ENCODE measurements at regions not wholly inside any gene's neighbourhood (a gene's known extent, or its start where the extent isn't known, plus 50 kb on each side); places are given as distances from the start of the nearest gene placed in this dataset.

GRCh38 chr18:49681387-49681786, 119.5 kb downstream of the LIPG start:
- TF ChIP-seq CTCF (IDR thresholded peaks at IDR 0.05; ENCODE audit: borderline replicate concordance, extremely low read depth, low read length, poor library complexity, severe bottlenecking) (no peak), EZH2 (IDR thresholded peaks at IDR 0.05; ENCODE audit: borderline replicate concordance, low read depth, low read length, severe bottlenecking) (no peak)
- Histone ChIP-seq H2AFZ (ENCODE audit: low read depth, low read length) (no peak overlapping the region), H3K27ac (ENCODE audit: low read length) (no peak overlapping the region), H3K4me1 (ENCODE audit: insufficient read depth, low read length) (no peaks in the 10 kb centered on the region), H3K4me3 (ENCODE audit: low read depth in 1 of 2, low read length in 2 of 2) (no peak overlapping the region), H3K79me2 (ENCODE audit: insufficient read depth, low read length) (no peaks in the 10 kb centered on the region), H3K27me3 (ENCODE audit: insufficient read depth, low read length, poor library complexity) (peaks cover 3% of the 10 kb centered on the region), H3K36me3 (ENCODE audit: insufficient read depth, low read length) (no peaks in the 10 kb centered on the region), H4K20me1 (ENCODE audit: insufficient read depth, low read length) (no peaks in the 10 kb centered on the region), H3K9me3 (ENCODE audit: insufficient read depth, low read length, severe bottlenecking) (no peaks in the 10 kb centered on the region), H3K4me2 (ENCODE audit: insufficient read depth, low read length) (no peak overlapping the region), H3K9ac (ENCODE audit: low read depth, low read length) (no peak overlapping the region)
- DNase-seq (no peak), ATAC-seq (ENCODE audit: insufficient read depth, low read depth) (no peak)

GRCh38 chr18:49678440-49678839, 116.6 kb downstream of the LIPG start:
- Histone ChIP-seq H3K9ac (ENCODE audit: low read depth, low read length) (no peak overlapping the region), H2AFZ (ENCODE audit: low read depth, low read length) (no peak overlapping the region), H3K4me1 (ENCODE audit: insufficient read depth, low read length) (no peaks in the 10 kb centered on the region), H3K27ac (ENCODE audit: low read length) (no peak overlapping the region), H3K79me2 (ENCODE audit: insufficient read depth, low read length) (no peaks in the 10 kb centered on the region), H3K4me2 (ENCODE audit: insufficient read depth, low read length) (no peak overlapping the region), H4K20me1 (ENCODE audit: insufficient read depth, low read length) (no peaks in the 10 kb centered on the region), H3K9me3 (ENCODE audit: insufficient read depth, low read length, severe bottlenecking) (no peaks in the 10 kb centered on the region), H3K4me3 (ENCODE audit: low read depth in 1 of 2, low read length in 2 of 2) (no peak overlapping the region), H3K36me3 (ENCODE audit: insufficient read depth, low read length) (no peaks in the 10 kb centered on the region), H3K27me3 (ENCODE audit: insufficient read depth, low read length, poor library complexity) (peaks cover 14% of the 10 kb centered on the region)
- TF ChIP-seq CTCF (IDR thresholded peaks at IDR 0.05; ENCODE audit: borderline replicate concordance, extremely low read depth, low read length, poor library complexity, severe bottlenecking), result no peak
- no peak for TF ChIP-seq EZH2 (IDR thresholded peaks at IDR 0.05; ENCODE audit: borderline replicate concordance, low read depth, low read length, severe bottlenecking)
- DNase-seq (no peak), ATAC-seq (ENCODE audit: insufficient read depth, low read depth) (no peak)

- no peak overlapping the region for H3K4me2 ChIP-seq (ENCODE audit: insufficient read depth, low read length)
- H3K27me3 ChIP-seq (ENCODE audit: insufficient read depth, low read length, poor library complexity), result peaks cover 14% of the 10 kb centered on the region
- H3K9me3 ChIP-seq (ENCODE audit: insufficient read depth, low read length, severe bottlenecking), result no peaks in the 10 kb centered on the region
- H3K79me2 ChIP-seq (ENCODE audit: insufficient read depth, low read length), result no peaks in the 10 kb centered on the region
- H4K20me1 ChIP-seq (ENCODE audit: insufficient read depth, low read length), result no peaks in the 10 kb centered on the region
- H3K9ac ChIP-seq (ENCODE audit: low read depth, low read length), result no peak overlapping the region
- ATAC-seq (ENCODE audit: insufficient read depth, low read depth), result no peak
- no peak for DNase-seq
- H3K4me3 ChIP-seq (ENCODE audit: low read depth in 1 of 2, low read length in 2 of 2), result no peak overlapping the region
- TF ChIP-seq CTCF (IDR thresholded peaks at IDR 0.05; ENCODE audit: borderline replicate concordance, extremely low read depth, low read length, poor library complexity, severe bottlenecking) (no peak), EZH2 (IDR thresholded peaks at IDR 0.05; ENCODE audit: borderline replicate concordance, low read depth, low read length, severe bottlenecking) (no peak)
- H3K27ac ChIP-seq (ENCODE audit: low read length), result no peak overlapping the region
- no peaks in the 10 kb centered on the region for H3K36me3 ChIP-seq (ENCODE audit: insufficient read depth, low read length)
- H2AFZ ChIP-seq (ENCODE audit: low read depth, low read length), result no peak overlapping the region
- H3K4me1 ChIP-seq (ENCODE audit: insufficient read depth, low read length), result no peaks in the 10 kb centered on the region
These were observed 116.0 kb downstream of the LIPG start for GRCh38 chr18:49677762-49678413.
